RCC 7860 (cell line): ENCODE measurements at regions not wholly inside any gene's neighbourhood (a gene's known extent, or its start where the extent isn't known, plus 50 kb on each side); places are given as distances from the start of the nearest gene placed in this dataset.
A peak's percentile ranks its signal among the peaks of the same experiment; 100 is the strongest.

Source experiments
- DNase-seq: peaks from one replicate; pipeline ENCODE4 v3.0.0-alpha.2; 2015; ENCODE audit warnings: low spot score
- FAIRE-seq: peaks from 2 replicates; lab custom pipeline; 2012; peaks lifted over from hg19 to GRCh38; lab: Jason Lieb, UNC

GRCh38 chr11:59302991-59303390 lies 55.7 kb upstream of the OR5AN1 start:
- no peak for DNase-seq
- FAIRE-seq = no peak

DNA sequence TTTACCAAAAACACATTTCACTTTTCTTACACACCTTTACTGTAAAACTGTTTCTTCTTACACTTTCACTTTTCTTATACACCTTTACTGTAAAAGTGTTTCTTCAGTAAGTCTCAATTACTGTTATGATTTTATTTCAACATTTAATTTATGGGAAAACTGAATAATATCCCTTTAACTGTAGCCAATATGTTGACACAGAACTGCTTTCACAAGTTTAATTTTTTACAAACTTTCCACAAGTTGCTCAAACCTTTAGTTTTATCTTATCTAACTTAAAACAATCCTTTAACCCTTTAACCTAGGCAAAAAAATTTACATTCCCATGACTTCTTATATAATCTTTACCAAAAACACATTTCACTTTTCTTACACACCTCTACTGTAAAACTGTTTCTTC lies 63.3 kb upstream of the OR5AN1 start:
- DNase-seq (no peak), FAIRE-seq (no peak)

- DNase-seq (no peak), FAIRE-seq (no peak)
Measured at GRCh38 chr11:59292611-59293010, 66.1 kb upstream of the OR5AN1 start.

DNA sequence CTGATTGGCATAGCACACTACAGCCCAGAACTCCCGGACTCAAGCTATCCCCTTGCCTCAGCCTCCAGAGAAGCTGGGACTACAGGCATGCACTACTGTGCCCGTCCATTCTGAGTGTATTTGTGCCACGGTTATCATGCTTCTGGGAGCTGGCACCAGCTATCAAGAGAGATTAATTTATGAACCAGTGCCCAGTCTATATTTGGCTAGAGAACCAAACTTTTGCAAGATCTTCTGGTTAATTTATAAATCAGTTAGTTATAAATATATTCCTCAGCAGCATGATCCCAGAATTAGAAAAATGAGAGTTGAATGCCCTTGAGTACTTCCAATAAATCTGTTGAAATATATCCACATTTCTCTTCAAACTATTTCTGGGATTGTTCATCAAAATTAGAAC lies 67.5 kb upstream of the OR5AN1 start:
- no peak for FAIRE-seq
- no peak for DNase-seq

GRCh38 chr11:59289356-59290181 lies 69.1 kb upstream of the OR5AN1 start:
- DNase-seq = no peak
- no peak for FAIRE-seq

DNA sequence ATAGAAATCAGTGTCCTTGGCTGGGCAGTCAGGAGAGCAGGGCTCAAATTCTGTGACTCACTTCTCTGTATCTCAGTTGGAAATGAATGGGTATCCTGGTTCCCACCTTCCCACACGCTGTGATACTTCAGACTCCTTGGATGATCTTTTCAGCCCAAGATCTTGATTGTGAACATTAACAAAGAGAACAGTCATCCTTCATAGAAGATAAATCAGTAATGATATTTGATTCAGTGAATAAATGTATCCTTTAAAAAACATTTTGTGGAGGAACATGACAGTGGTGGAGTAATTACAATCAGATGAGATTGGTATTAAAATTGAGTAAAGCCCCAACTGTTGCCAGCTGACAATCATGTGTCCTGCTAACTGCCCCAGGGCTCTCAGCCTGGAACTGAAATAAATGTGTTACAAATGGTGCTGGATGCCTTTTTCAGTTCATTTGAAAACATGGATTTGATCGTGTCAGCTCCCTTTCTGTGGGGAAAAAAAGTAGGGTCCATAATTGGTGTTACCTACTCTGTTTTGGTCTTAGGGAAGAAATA lies 72.9 kb upstream of the OR5AN1 start:
- FAIRE-seq (no peak), DNase-seq (no peak)

- FAIRE-seq (no peak), DNase-seq (no peak)
Measured at GRCh38 chr11:59284773-59285129, 72.0 kb upstream of the MPEG1 start.

GRCh38 chr11:59283825-59284772 lies 71.4 kb upstream of the MPEG1 start:
- DNase-seq (peak; percentile 16), FAIRE-seq (no peak)

DNA sequence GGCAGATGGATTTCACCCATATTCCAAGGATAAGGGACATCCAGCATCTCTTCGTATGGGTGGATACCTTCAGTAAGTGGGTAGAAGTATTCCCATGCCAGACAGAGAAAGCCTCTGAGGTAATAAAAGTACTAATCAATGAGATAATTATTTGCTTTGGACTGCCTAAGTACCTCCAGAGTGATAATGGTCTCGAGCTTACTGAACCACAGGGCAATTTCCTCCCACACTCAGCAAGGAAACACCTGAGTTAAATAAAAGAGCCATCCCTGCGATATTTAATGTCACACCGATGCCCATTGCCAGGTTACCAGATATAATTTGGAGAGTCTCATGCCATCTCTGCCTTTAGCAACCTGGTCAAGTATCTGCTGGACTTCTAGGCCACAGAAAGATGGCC lies 70.6 kb upstream of the MPEG1 start:
- FAIRE-seq (no peak), DNase-seq (no peak)

GRCh38 chr11:59281177-59281576 lies 68.5 kb upstream of the MPEG1 start:
- FAIRE-seq (no peak), DNase-seq (no peak)

DNA sequence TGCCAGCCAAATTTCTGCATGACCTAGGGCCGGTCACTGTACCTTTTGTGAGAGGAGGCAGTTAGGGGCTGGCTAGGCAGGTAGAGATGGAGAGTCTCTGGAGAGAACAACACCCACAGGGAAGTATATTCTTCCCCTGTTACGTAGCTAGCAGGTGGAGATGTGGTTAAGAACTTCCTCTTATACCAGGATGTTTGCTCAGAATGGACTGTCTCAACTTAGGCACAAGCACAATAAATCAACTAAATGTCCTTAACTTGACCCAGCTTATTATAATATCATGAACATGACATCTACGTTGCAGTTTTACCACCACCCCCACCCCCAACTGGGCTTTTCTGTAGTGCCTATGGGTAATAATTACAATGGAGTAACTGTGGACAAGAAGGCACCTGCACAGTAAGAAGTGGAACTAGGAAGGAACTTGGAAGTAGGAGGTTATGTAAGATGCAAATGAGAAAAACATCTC lies 60.7 kb upstream of the MPEG1 start:
- DNase-seq = no peak
- FAIRE-seq = no peak

DNA sequence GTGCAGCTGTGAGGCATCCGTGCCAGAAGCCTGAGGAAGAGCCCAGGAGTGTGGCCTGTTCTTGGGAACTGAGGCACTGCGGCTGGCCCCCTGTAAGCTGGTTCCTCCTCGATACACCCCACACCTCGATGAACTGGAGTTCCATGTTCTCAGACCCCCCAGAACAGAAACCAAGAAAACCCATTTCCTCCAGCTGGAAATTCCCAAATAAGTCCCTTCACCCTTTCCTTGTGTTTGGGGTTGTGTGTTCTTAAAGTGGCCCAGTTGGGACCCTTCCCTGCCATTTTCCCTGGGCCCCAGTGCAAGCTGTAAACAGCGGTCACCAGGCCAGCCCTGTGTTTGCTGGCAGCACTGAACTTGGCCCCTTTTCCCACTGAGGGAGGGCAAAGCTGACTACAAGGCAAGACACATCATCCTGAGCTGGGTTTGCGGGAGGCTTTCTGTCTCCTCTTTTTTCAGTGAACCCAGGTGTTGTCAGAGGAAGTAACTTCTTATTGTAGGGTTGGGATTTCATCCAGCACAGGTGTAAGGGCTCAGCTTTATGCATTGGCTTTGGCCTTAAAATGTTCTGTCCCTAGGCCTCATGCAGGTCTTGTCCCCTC lies 60.1 kb upstream of the MPEG1 start:
- DNase-seq = no peak
- no peak for FAIRE-seq

- no peak for DNase-seq
- FAIRE-seq = no peak
Measured at GRCh38 chr11:59271811-59272327, 59.1 kb upstream of the MPEG1 start.

GRCh38 chr11:59271247-59271755 lies 58.6 kb upstream of the MPEG1 start:
- FAIRE-seq (no peak), DNase-seq (no peak)

GRCh38 chr11:59267736-59268475 lies 55.2 kb upstream of the MPEG1 start:
- DNase-seq (no peak), FAIRE-seq (no peak)

DNA sequence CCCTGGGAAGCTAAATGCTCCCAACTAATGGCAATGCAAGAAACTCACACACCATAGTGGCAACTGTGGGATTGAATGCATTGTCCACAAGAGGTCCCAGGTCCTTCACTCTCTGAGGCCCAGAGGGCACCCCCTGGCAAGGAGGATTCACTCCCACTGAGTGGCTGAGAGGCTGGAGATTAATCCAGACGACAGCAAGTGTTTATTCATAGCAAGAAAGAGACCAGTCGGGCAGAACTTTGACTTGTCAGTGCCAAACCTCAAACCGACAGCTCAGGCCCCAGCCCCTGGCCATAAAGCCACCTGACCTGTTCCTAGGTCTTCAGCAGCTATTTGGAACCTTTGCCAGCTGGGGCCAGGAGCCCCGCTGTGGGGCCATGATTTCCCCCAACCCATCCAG lies 54.5 kb upstream of the MPEG1 start:
- no peak for DNase-seq
- no peak for FAIRE-seq

- DNase-seq = no peak
- FAIRE-seq = no peak
Measured at GRCh38 chr11:59266491-59266890, 53.8 kb upstream of the MPEG1 start.

DNA sequence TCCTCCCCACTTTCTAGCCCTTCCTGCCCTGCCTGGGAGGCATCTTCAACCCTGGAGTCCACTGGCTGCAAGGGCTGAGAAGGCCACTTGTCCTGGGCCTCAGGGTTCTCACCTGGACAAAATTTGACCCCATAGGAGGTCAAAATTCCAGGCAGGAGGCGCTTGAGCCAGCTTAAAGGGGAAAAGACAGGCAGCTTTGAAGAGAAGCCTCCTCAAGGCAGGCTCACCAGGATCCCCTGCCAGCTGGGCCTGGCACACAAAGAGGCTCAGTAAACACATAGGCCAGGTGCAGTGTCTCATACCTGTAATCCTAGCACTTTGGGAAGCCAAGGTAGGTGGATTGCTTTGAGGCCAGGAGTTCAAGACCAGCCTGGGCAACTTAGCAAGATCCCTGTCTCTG lies 53.0 kb upstream of the MPEG1 start:
- FAIRE-seq = no peak
- DNase-seq = no peak

DNA sequence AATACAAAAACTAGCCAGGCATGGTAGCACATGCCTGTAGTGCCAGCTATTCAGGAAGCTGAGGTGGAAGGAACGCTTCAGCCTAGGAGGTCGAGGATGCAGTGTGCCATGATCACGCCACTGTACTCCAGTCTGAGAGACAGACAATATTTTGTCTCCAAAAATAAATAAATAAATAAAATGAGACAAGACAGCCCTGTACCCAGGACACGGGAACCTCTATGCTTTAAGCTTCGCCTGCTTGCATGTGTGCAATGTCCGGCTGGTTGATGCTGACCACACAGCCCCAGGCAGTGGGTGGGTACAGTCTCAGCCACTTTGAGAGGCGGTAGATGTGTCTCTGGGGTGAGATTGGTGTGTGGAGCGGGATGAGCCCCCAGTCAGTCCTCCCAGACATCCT lies 52.0 kb upstream of the MPEG1 start:
- no peak for FAIRE-seq
- DNase-seq = no peak

GRCh38 chr11:59263225-59263894 lies 50.6 kb upstream of the MPEG1 start:
- no peak for FAIRE-seq
- DNase-seq = no peak
